ENCODE measurements at regions not wholly inside any gene's neighbourhood (a gene's known extent, or its start where the extent isn't known, plus 50 kb on each side); places are given as distances from the start of the nearest gene placed in this dataset.

DNA sequence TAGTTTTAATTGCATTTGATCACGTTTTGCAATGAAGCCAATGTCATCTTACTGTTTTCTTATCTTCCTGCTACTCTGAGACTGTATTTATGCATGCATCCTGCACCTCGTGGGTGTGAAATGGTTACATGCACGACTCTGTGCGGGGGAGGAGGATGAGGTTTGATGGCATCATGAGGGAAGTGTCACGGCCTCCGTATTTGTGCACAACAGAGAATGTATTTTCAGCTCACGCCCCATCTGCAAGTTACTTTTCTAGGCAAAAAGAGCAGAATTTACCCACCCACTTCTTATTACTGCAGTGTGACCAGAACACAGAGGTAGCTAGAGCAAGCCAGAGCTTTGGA, 145.1 kb downstream of the TDRD15 start:
- Histone ChIP-seq H3K9me3 (ENCODE audit: control insufficient read depth, insufficient read depth, low read length) (no peaks in the 10 kb centered on the region), H3K27me3 (ENCODE audit: control insufficient read depth, insufficient read depth, low read length) (no peaks in the 10 kb centered on the region; the same call in 1 of the 2 replicates), H2AFZ (replicated peaks; ENCODE audit: low read length, poor library complexity) (no peak overlapping the region), H2AK5ac (ENCODE audit: low read depth, low read length) (no peak overlapping the region), H3K4ac (ENCODE audit: low read depth, low read length) (no peak overlapping the region), H3K18ac (ENCODE audit: low read depth, low read length) (no peak overlapping the region), H3K4me3 (ENCODE audit: insufficient read depth, low read depth, low read length) (no peak overlapping the region), H3K36me3 (ENCODE audit: control insufficient read depth, insufficient read depth, low read length) (no peaks in the 10 kb centered on the region), H4K5ac (ENCODE audit: low read depth, low read length) (no peak overlapping the region), H3K27ac (ENCODE audit: insufficient read depth, low read length) (no peak overlapping the region), H3K9me1 (ENCODE audit: insufficient read depth, low read length) (no peaks in the 10 kb centered on the region), H4K20me1 (ENCODE audit: insufficient read depth, low read length) (no peaks in the 10 kb centered on the region), H3K4me1 (ENCODE audit: control insufficient read depth, insufficient read depth, low read length) (no peaks in the 10 kb centered on the region), H2AK9ac (replicated peaks; ENCODE audit: low read depth, low read length, poor library complexity) (no peak overlapping the region), H3K14ac (replicated peaks; ENCODE audit: low read depth, low read length) (no peak overlapping the region), H3K23ac (ENCODE audit: low read depth, low read length) (no peak overlapping the region), H2BK5ac (ENCODE audit: low read depth, low read length, poor library complexity, severe bottlenecking) (no peak overlapping the region), H4K8ac (ENCODE audit: low read depth in 2 of 2, low read length in 2 of 2) (no peak overlapping the region), H2BK15ac (ENCODE audit: low read depth, low read length) (no peak overlapping the region), H3K9ac (ENCODE audit: low read depth, low read length) (no peak overlapping the region), H2BK20ac (ENCODE audit: low read depth, low read length) (no peak overlapping the region), H3K4me2 (ENCODE audit: low read depth, low read length) (no peak overlapping the region), H2BK120ac (ENCODE audit: low read depth, low read length) (no peak overlapping the region), H3K79me1 (ENCODE audit: low read depth in 1 of 2, low read length in 2 of 2) (no peaks in the 10 kb centered on the region), H4K91ac (ENCODE audit: insufficient read depth, low read depth, low read length) (no peak overlapping the region), H3K56ac (ENCODE audit: extremely low read depth, insufficient read depth, low read length) (no peak overlapping the region)
- CTCF ChIA-PET: no interaction called here
- no TSS peak for BruUV-seq (replicated peaks)
- WGBS, 2 experiments (ENCODE audit: extremely low coverage in 2 of 2, insufficient read length in 1 of 2): no CpG with 5 or more reads among the region's 7 CpGs
- POLR2A ChIA-PET (ENCODE audit: unreplicated experiment): no interaction called here
- dilution Hi-C loops (cut with HindIII; ENCODE audit: low sequenced_read_pairs, unreplicated experiment): no loop called here
- in situ Hi-C loops (cut with MboI; ENCODE audit: low sequenced_read_pairs): no loop called here
- TF ChIP-seq CEBPB (IDR thresholded peaks at IDR 0.05; ENCODE audit: low read depth, low read length) (no peak), BHLHE40 (IDR thresholded peaks at IDR 0.05; ENCODE audit: low read depth, low read length) (no peak), SMC3 (IDR thresholded peaks at IDR 0.05; ENCODE audit: low read depth, low read length) (no peak), RFX5 (IDR thresholded peaks at IDR 0.05; ENCODE audit: low read depth, low read length) (no peak), POLR2A (IDR thresholded peaks at IDR 0.05; ENCODE audit: low read depth, low read length) (no peak), NFE2L2 (IDR thresholded peaks at IDR 0.05; ENCODE audit: low read depth, low read length) (no peak), RAD21 (IDR thresholded peaks at IDR 0.05; ENCODE audit: low read length) (no peak), FOS (IDR thresholded peaks at IDR 0.05; ENCODE audit: low read depth, low read length) (no peak), USF2 (IDR thresholded peaks at IDR 0.05; ENCODE audit: low read depth, low read length) (no peak), RCOR1 (IDR thresholded peaks at IDR 0.05; ENCODE audit: insufficient replicate concordance, low read length) (no peak), CTCF (conservative IDR thresholded peaks at IDR 0.05; ENCODE audit: low read depth, low read length) (no peak), MXI1 (IDR thresholded peaks at IDR 0.05; ENCODE audit: borderline replicate concordance, low read depth, low read length) (no peak), MAZ (IDR thresholded peaks at IDR 0.05; ENCODE audit: borderline replicate concordance, low read depth, low read length) (no peak), MAFK (IDR thresholded peaks at IDR 0.05; ENCODE audit: low read depth, low read length) (no peak), CHD1 (IDR thresholded peaks at IDR 0.05; ENCODE audit: low read depth, low read length) (no peak)
- TF ChIP-seq, protein P1, sequence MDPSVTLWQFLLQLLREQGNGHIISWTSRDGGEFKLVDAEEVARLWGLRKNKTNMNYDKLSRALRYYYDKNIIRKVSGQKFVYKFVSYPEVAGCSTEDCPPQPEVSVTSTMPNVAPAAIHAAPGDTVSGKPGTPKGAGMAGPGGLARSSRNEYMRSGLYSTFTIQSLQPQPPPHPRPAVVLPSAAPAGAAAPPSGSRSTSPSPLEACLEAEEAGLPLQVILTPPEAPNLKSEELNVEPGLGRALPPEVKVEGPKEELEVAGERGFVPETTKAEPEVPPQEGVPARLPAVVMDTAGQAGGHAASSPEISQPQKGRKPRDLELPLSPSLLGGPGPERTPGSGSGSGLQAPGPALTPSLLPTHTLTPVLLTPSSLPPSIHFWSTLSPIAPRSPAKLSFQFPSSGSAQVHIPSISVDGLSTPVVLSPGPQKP (IDR thresholded peaks at IDR 0.05; ENCODE audit: borderline replicate concordance, low read depth, low read length): no peak
- DNase-seq (no peak), ATAC-seq (ENCODE audit: low read depth) (no peak)
- intact Hi-C loops (cut with micrococcal nuclease): no loop called here

All from IMR-90 (cell line).